GM19238 (cell line): ENCODE measurements at regions not wholly inside any gene's neighbourhood (a gene's known extent, or its start where the extent isn't known, plus 50 kb on each side); places are given as distances from the start of the nearest gene placed in this dataset.
"Not testable (repeated sequence)": the region's sequence is repeated elsewhere in the genome, so short reads cannot be mapped to it uniquely, and the experiment has no call there.

Experiments used
- DNase-seq: peaks from one replicate; pipeline ENCODE4 v3.0.0; 2011; ENCODE audit warnings: low spot score; ENCODE audit not compliant: insufficient read length

GRCh38 chr20:53872561-53873229 is 197.7 kb downstream of the BCAS1 start:
- no peak for DNase-seq

GRCh38 chr20:53872081-53872541 is 198.3 kb downstream of the BCAS1 start:
- DNase-seq, result no peak

DNA sequence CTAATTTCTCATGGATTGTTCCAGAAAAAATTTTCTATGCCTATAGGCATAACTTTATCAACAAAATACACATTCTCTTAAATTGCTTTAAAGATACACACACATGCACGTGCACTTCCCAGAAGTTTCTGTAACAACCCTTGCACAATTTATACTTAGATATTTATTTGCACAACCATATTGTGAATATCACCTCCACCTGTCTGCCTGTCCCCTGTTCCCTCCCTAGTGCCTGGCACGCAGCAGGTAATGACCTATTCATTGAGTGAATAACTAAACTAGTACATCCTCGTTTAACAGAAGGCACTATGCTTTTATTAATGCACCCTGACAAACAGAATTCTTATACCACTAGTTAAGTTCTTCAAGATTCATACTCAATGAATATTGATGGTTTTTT is 198.9 kb downstream of the BCAS1 start:
- DNase-seq, result no peak

- no peak for DNase-seq
Measured at GRCh38 chr20:53870426-53871315, 199.7 kb downstream of the BCAS1 start.

DNA sequence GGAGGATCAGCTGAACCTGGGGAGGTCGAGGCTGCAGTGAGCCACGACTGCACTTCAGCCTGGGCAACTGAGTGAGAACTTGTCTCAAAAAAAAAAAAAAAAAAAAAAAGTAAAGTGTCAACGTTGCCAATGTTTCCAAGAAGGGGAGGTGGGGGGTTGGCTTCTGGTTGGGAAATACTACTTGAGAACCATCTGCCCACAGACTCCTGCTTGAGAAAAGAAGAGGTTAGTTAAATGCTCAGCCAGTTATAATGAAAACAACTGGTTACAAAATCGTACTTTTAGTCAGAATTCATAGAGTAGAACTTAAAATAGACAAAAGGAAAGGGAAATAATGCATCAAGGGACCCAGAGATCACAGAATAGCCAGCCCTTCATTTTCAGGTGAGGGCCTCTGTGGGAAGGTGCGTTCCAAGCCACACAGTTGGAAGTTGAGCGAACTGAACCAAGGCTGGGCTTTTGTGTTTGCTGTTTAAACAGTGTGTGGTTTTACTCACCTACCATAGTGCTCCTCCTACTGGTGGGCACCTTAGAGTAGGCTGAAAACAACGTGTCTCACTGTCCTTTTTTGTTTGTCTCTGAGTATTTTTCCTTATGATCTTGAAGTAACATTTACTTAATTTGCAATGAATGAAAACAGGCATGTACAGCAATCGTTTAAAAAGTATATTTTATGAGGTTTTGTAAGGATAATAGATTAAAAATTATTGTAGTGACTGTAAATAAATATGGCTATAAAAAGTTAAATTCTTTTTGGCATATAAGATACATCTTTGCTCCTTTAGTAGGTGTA is 200.7 kb downstream of the BCAS1 start:
- DNase-seq, result no peak

DNA sequence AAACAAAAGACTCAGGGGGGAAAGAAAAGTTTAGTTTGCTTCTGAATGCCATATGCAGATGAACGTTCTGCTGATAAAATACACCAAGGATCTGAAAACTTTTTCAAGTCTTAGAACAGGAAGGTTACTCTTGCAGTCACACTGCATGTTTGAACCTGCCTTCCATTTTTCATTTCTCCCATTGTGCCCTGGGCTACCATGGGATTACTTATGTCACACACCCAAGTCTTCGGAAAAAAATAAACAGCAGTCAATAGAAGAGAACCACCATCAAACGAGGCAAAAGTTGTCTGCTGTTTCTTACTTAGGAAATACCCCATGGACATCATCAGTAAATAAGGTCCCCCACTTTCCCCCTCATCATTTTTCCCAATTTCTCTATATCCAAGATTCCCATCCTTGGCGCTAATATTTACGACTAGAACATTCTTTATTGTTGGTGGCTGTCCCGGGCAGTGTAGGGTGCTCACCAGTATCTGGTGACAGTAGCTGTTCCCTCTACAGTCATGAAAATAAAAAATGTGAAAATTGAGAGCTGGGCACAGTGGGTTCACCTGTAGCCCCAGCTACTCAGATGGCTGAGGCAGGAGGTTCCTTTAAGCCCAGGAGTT is 202.5 kb downstream of the BCAS1 start:
- DNase-seq, result no peak

GRCh38 chr20:53866794-53867740 is 203.3 kb downstream of the BCAS1 start:
- no peak for DNase-seq

DNA sequence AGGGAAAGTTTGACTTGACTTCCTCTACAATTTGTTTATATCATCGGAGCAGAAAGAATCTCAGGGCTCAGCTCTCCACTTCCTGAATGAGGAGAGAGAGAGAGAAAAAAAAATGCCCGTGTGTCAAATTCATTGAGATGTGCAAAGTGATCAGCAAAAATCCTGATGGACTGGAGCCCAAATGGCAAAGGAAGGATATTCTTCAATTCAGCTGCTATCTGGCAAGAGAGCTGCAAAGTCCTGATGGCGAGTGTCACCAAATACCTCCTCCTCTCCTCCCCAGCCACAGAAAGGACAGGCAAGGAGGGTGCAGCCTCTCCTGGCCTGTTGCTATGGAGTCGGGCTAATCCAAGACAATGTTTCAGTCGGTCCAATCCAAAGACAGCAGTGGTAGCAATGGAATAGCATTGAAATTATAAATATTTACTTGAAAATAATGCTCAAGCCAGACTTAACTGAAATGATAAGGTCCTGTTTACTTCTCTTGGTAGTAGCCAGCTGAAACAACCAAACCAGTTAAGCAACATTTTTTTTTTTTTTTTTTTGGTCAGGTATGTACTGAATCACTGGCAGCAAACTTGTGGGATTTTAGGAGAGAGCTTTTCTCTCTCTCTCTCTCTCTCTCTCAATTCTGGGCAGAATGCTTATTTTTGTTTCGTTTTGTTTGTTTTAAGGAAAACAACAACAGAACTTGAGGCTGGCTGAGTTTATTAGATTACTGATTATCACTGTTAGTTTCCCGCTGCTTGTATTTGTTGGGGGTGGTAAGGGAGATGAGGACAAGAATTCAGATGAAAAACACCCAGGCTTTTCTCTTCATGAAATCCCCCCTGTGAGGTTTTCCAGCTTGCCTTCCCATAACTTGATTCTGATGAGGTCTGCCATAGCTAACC is 204.2 kb downstream of the BCAS1 start:
- no peak for DNase-seq

DNA sequence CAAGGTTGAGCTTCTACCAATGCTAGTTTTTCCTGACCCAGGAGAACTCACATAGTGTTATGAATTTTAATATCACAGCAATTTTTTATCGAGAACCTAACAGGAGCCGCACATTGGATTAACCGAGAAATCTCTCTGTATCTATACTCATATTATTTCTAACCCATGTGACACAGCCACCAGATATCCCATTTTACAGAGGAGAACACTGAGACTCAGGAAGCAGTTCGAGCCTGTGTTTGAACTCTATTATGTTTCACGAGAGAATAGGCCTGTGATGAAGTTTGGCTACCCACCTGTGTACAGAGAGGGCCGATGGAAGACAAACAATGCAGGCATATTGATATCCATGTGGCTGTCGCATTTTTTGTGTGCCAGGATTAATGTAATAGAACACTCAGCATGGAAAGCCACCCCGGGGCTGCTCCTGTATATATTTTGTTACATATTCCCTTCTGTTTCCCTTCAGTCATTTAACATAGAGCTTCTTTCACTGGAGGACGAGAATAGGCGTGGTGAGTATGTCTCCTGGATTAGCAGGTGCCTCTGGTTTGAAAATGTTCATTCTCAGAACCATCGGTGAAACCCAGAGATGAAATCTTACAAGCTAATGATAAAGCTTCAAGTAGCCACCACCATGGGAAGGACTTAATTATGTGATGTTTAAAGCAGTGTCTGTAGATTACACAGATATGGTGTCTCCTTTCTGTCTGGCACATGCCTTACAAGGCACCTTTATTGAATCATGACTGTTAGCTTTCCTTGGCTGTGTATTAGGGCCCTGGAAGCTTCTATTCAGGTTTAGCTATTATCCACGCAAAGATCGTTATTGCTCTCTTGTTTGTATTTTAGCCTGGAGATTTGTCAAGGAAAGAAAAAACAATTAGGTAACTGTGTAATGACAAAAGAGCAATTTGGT is 205.4 kb downstream of the BCAS1 start:
- not testable (repeated sequence) for DNase-seq

GRCh38 chr20:53863923-53864641 is 206.3 kb downstream of the BCAS1 start:
- DNase-seq, result not testable (repeated sequence)

GRCh38 chr20:53863535-53863922 is 206.9 kb downstream of the BCAS1 start:
- DNase-seq, result not testable (repeated sequence)

- DNase-seq, result not testable (repeated sequence)
Measured at GRCh38 chr20:53863039-53863438, 207.4 kb downstream of the BCAS1 start.

DNA sequence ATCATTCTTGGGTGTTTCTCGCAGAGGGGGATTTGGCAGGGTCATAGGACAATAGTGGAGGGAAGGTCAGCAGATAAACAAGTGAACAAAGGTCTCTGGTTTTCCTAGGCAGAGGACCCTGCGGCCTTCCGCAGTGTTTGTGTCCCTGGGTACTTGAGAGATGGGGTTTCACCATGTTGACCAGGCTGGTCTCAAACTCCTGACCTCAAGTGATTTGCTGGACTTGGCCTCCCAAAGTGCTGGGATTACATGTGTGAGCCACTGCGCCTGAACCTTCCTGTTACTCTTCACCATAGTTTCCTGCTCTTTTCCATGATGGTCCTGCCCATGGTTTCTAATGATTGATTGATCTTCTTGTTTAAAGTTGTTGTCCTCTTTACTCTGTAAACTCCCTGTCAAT is 207.9 kb downstream of the BCAS1 start:
- not testable (repeated sequence) for DNase-seq

- DNase-seq, result not testable (repeated sequence)
Measured at GRCh38 chr20:53862136-53862397, 208.3 kb downstream of the BCAS1 start.

GRCh38 chr20:53859684-53860083 is 210.7 kb downstream of the BCAS1 start:
- DNase-seq, result no peak

GRCh38 chr20:53859009-53859408 is 211.4 kb downstream of the BCAS1 start:
- DNase-seq, result not testable (repeated sequence)

DNA sequence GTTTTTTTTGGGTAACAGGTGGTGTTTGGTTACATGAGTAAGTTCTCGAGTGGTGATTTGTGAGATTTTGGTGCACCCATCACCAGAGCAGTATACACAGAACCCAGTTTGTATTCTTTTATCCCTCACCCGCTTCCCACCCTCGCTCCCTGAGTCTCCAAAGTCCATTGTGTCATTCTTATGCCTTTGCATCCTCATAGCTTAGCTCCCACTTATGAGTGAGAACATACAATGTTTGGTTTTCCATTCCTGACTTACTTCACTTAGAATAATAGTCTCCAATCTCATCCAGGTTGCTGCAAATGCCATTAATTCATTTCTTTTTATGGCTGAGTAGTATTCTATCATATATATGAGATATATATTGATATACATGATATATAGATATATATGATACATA is 211.9 kb downstream of the BCAS1 start:
- not testable (repeated sequence) for DNase-seq
